K562 (cell line): ENCODE measurements at regions not wholly inside any gene's neighbourhood (a gene's known extent, or its start where the extent isn't known, plus 50 kb on each side); places are given as distances from the start of the nearest gene placed in this dataset.

ENCODE experiments used
- CBX1 ChIP-seq: sonication (generic); IDR thresholded peaks from 2 replicates; pipeline ENCODE4 v1.6.1; 2016; ENCODE audit warnings: antibody characterized with exemption, low read depth, mild to moderate bottlenecking
- FOXJ3 ChIP-seq: sonication (generic); formaldehyde crosslinking; IDR thresholded peaks from 2 replicates; pipeline ENCODE4 v1.4.0; 2020; ENCODE audit warnings: mild to moderate bottlenecking, missing genetic modification reagents
- GABPA ChIP-seq: fragments of 200-800 bp; sonication (Bioruptor generic); conservative IDR thresholded peaks from 2 replicates; pipeline ENCODE4 v1.6.1; 2016; ENCODE audit warnings: low read depth, missing genetic modification characterization, missing compliant biosample characterization
- GTF2B ChIP-seq: IDR thresholded peaks from 2 replicates; pipeline ENCODE4 v1.6.1; 2011; ENCODE audit not compliant: insufficient read length; ENCODE audit errors: extremely low read depth
- NR2C2 ChIP-seq, 2 experiments: fragments of 200-800 bp in 1 of 2; sonication (Bioruptor generic) in 1 of 2; sonication (generic) in 1 of 2; formaldehyde crosslinking in 1 of 2; IDR thresholded peaks; 2 replicates each; pipeline versions ENCODE4 v1.6.1 to v1.8.0; 2016 to 2022; ENCODE audit warnings: mild to moderate bottlenecking in 1 of 2, missing compliant biosample characterization in 1 of 2, missing genetic modification characterization in 1 of 2, missing genetic modification reagents in 1 of 2
- PBX2 ChIP-seq, 2 experiments: IDR thresholded peaks in 1 of 2; conservative IDR thresholded peaks in 1 of 2; 2 replicates each; pipeline ENCODE4 v1.6.1; 2016; ENCODE audit warnings: low read depth in 2 of 2, mild to moderate bottlenecking in 1 of 2, missing compliant biosample characterization in 1 of 2, missing genetic modification characterization in 1 of 2, moderate library complexity in 1 of 2
- POLR2A ChIP-seq: fragments of 450-650 bp; conservative IDR thresholded peaks from 2 replicates; pipeline ENCODE4 v1.6.1; 2016
- POLR2H ChIP-seq: IDR thresholded peaks from 2 replicates; pipeline ENCODE4 v1.6.1; 2016; ENCODE audit warnings: missing genetic modification characterization, low read depth, mild to moderate bottlenecking, control low read depth, missing compliant biosample characterization, moderate library complexity
- RHOXF2B ChIP-seq: fragments of 250-450 bp; sonication (Bioruptor Pico); conservative IDR thresholded peaks from 2 replicates; pipeline ENCODE4 v1.5.1; 2021
- RNF2 ChIP-seq: sonication (generic); IDR thresholded peaks from 2 replicates; pipeline ENCODE4 v1.6.1; 2016
- SNAPC5 ChIP-seq: fragments of 250-450 bp; sonication (Bioruptor Pico); IDR thresholded peaks from 2 replicates; pipeline ENCODE4 v1.8.0; 2021; ENCODE audit warnings: moderate library complexity, mild to moderate bottlenecking, inconsistent platforms
- TBP ChIP-seq: optimal IDR thresholded peaks from 2 replicates; pipeline ENCODE3; 2011; ENCODE audit warnings: low read depth, low read length, improper control_type of control experiment
- THRB ChIP-seq: fragments of 450-650 bp; formaldehyde crosslinking; conservative IDR thresholded peaks from 2 replicates; pipeline ENCODE4 v1.4.0; 2022; ENCODE audit warnings: mild to moderate bottlenecking, missing genetic modification characterization
- USF1 ChIP-seq: sonication (generic); formaldehyde crosslinking; IDR thresholded peaks from 2 replicates; pipeline ENCODE4 v1.9.0; 2022; ENCODE audit warnings: mild to moderate bottlenecking, missing genetic modification reagents
- VEZF1 ChIP-seq: fragments of 200-800 bp; sonication (Bioruptor generic); IDR thresholded peaks from 2 replicates; pipeline ENCODE4 v1.6.1; 2017; ENCODE audit warnings: missing genetic modification characterization, missing compliant biosample characterization
- ZBED1 ChIP-seq: IDR thresholded peaks from 2 replicates; pipeline ENCODE4 v1.6.1; 2014
- ZNF449 ChIP-seq: fragments of 250-450 bp; sonication (Bioruptor Pico); IDR thresholded peaks from 2 replicates; pipeline ENCODE4 v1.8.0; 2022; ENCODE audit warnings: moderate library complexity, mild to moderate bottlenecking, inconsistent platforms

GRCh38 chr12:9364224-9365176 is 156.3 kb upstream of the PZP start (continued):
- TF ChIP-seq PBX2 (CRISPR knock-in tag; IDR thresholded peaks at IDR 0.05; ENCODE audit: low read depth) = no peak
- peak; percentile 56 for TF ChIP-seq PBX2 (tag; conservative IDR thresholded peaks at IDR 0.05; ENCODE audit: low read depth)
- TF ChIP-seq USF1 (CRISPR knock-in tag) = no peak
- TF ChIP-seq RHOXF2B (CRISPR knock-in tag) = 0 out of 2 replicates have a peak, but pooled peaks have one; percentile 9
- TF ChIP-seq THRB (CRISPR knock-in tag) = 0 out of 2 replicates have a peak, but pooled peaks have one; percentile 10
- TF ChIP-seq ZBED1 = 0 out of 2 replicates have a peak, but pooled peaks have one; percentile 42
- TF ChIP-seq POLR2H (tag) = peak; percentile 91
- no peak for TF ChIP-seq FOXJ3 (CRISPR knock-in tag)
- peak; percentile 86 for TF ChIP-seq TBP
- TF ChIP-seq POLR2A = peak; percentile 63
- TF ChIP-seq GTF2B = peak; percentile 75
- TF ChIP-seq RNF2 = peak; percentile 66; the same call in 1 of the 2 replicates
- TF ChIP-seq SNAPC5 = peak; percentile 68
- TF ChIP-seq NR2C2 (CRISPR knock-in tag; IDR thresholded peaks at IDR 0.05) = no peak
- peak; percentile 67; the same call in 1 of the 2 replicates for TF ChIP-seq NR2C2 (tag; IDR thresholded peaks at IDR 0.05)
- peak; percentile 49; the same call in 1 of the 2 replicates for TF ChIP-seq VEZF1
- peak; percentile 80; the same call in 1 of the 2 replicates for TF ChIP-seq CBX1
- no peak; the same call in 1 of the 2 replicates for TF ChIP-seq GABPA
- 0 out of 2 replicates have a peak, but pooled peaks have one; percentile 29 for TF ChIP-seq ZNF449 (CRISPR knock-in tag)
